ENCODE measurements at regions not wholly inside any gene's neighbourhood (a gene's known extent, or its start where the extent isn't known, plus 50 kb on each side); places are given as distances from the start of the nearest gene placed in this dataset.

- TF ChIP-seq HDAC8 (tag; IDR thresholded peaks at IDR 0.05) (no peak), ELK1 (CRISPR knock-in tag; IDR thresholded peaks at IDR 0.05) (no peak), ZNF766 (CRISPR knock-in tag; conservative IDR thresholded peaks at IDR 0.05) (no peak), TCF3 (CRISPR knock-in tag; IDR thresholded peaks at IDR 0.05) (peak; percentile 74), MXD1 (CRISPR knock-in tag; IDR thresholded peaks at IDR 0.05; ENCODE audit: borderline replicate concordance, poor library complexity, severe bottlenecking) (no peak), RREB1 (CRISPR knock-in tag; IDR thresholded peaks at IDR 0.05) (no peak), ZNF717 (CRISPR knock-in tag; IDR thresholded peaks at IDR 0.05) (no peak), TBL1XR1 (IDR thresholded peaks at IDR 0.05; ENCODE audit: low read length in 2 of 2) (0 out of 4 replicates have a peak, but pooled peaks of 1 of the 2 experiments have one; percentile 34), ESRRB (CRISPR knock-in tag; IDR thresholded peaks at IDR 0.05; ENCODE audit: borderline replicate concordance) (no peak), ARID1B (IDR thresholded peaks at IDR 0.05) (peak; percentile 67), RBM17 (IDR thresholded peaks at IDR 0.05; ENCODE audit: borderline replicate concordance, low read depth, low read length) (no peak), CEBPG (CRISPR knock-in tag; IDR thresholded peaks at IDR 0.05) (no peak), CEBPG (tag; conservative IDR thresholded peaks at IDR 0.05 in 1 of 2, IDR thresholded peaks at IDR 0.05 in 1 of 2) (0 out of 4 replicates have a peak, but pooled peaks of 1 of the 2 experiments have one; percentile 32), NRF1 (conservative IDR thresholded peaks at IDR 0.05 in 1 of 2, IDR thresholded peaks at IDR 0.05 in 1 of 2) (no peak), SRF (CRISPR knock-in tag; IDR thresholded peaks at IDR 0.05) (no peak), ZNF274 (IDR thresholded peaks at IDR 0.05; ENCODE audit: borderline replicate concordance, low read depth, low read length) (no peak), CBX2 (IDR thresholded peaks at IDR 0.05; ENCODE audit: insufficient read depth, low read length, poor library complexity, severe bottlenecking) (no peak), MAZ (CRISPR knock-in tag; conservative IDR thresholded peaks at IDR 0.05 in 1 of 2, IDR thresholded peaks at IDR 0.05 in 1 of 2) (no peak), STAT5B (CRISPR knock-in tag; IDR thresholded peaks at IDR 0.05) (no peak), PURB (CRISPR knock-in tag; IDR thresholded peaks at IDR 0.05; ENCODE audit: low read depth) (no peak), GATA2 (CRISPR knock-in tag; IDR thresholded peaks at IDR 0.05) (no peak; the same call in 1 of the 2 replicates), KLF13 (tag; IDR thresholded peaks at IDR 0.05; ENCODE audit: borderline replicate concordance, low read depth) (no peak)
Measured at GRCh38 chr14:71748196-71748595, 184.0 kb upstream of the RGS6 start (continued).

Measured in K562 (cell line).